ENCODE measurements at regions not wholly inside any gene's neighbourhood (a gene's known extent, or its start where the extent isn't known, plus 50 kb on each side); places are given as distances from the start of the nearest gene placed in this dataset.
"Not testable (repeated sequence)": the region's sequence is repeated elsewhere in the genome, so short reads cannot be mapped to it uniquely, and the experiment has no call there.

DNA sequence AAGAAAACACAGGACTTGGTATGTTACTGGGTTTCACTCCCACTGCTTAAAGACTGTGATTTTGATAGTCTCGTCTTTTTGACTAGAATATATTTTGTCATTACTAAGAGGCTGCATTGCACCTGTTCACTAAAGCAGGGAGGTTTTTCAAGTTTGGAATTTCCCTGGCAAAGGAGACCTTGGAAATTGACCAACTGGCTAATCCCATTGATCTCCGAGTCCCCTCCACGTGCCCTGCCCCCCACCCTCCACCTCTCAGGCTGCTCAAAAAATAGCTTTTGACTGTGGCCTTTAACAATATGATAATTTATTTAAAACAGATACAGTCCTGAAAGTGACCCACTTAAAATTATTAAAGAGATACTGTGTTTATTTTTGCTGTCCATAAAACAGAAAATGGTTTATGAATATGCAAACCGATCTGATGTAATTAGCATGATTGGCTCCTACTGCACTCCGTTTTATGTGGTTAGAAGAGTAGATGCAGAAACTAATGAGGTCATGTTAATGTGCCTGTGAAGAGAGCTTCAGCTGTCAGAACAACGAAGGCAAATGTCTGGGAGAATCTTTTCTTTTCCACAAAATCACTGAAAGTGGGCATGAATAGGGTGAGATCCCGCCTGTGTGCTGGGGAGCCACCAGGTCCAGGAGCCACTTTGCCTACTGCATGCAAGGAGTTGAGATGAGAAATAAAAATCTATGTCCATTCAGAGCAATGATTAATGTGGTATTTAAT is 361.5 kb downstream of the RRAGC start:
- no peak for DNase-seq

DNA sequence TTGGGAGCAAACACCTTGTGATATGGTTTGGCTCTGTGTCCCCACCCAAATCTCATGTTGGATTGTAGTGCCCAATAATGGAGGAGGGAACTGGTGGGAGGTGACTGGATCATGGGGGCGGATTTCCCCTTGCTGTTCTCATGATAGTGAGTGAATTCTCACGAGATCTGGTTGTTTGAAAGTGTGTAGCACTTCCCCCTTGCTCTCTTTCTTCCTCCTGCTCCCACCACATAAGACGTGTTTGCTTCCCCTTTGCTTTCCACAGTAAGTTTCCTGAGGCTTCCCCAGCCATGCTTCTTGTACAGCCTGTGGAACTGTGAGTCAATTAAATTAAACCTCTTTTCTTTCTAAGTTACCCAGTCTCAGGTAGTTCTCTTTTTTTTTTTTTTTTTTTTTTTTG is 366.3 kb downstream of the RRAGC start:
- DNase-seq, result not testable (repeated sequence)

DNA sequence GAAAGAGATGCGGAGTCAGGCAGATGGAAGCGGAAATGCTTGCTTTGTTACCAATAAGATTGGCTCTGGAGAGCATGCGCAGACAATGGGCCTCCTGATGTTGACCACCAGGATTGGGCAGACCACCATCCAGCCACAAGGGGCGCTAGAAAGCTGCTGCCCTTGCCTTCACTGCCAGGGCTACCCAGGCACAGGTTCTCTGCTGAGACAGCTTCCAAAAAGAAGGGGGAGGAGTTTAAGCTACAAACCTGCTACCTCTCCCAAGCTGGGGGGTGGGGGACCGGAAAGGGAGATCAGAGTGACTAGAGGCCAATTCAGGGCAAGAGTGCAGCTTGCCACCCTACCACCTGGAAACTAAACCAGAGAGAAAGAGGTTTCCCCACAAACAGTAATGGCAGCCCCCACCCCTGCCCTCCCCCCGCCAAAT is 369.7 kb downstream of the RRAGC start:
- no peak for DNase-seq

DNA sequence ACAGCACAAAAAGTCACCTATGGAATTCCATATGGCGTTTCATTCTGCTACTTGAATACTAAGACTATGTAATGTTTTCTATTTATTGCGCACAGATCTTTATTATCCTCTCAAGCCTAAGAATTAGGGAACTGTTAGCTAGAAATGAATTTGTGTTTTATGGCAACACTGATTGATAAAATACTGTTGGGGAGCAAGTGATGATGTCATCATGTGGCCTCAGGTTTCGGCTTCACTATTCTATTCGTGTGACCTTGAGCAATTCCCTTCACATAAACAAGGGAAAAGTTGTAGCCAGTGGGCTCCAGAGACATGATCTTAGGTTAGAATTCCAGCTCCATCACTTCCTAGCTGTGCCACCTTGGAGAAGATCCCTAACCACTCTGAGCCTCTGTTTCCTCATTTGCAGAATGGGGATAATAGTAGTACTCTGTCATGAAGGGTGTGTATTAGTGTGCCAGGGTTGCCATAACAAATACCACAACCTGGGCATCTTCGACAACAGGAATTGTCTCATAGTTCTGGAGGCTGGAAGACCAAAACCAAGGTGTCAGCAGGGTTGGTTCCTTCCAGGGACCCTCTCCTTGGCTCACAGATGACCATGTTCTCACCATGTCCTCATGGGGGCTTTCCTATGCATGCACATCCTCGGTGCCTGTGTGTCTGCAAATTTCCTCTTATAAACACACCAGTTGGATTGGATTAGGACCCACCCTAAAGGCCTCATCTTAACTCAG is 371.2 kb downstream of the RRAGC start:
- DNase-seq, result no peak

DNA sequence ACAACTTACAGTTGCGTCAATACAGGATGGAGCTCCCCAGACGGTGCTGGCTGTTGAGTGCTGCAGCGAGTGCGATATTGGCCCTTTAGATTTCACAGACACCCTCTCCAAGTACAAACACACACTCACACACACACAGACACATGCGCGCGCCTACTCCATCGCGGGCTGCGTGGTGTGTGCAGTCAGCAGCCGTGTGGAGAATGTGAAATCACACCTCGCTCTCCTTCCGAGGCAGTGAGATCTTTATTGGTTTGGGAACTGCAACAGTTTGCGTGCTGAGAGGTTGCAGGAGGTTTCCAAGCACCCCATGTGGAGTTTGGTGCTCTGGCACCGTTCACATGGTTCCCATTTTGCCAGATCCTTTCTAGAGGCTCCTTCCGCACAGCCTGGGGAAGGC is 372.2 kb downstream of the RRAGC start:
- no peak for DNase-seq

DNA sequence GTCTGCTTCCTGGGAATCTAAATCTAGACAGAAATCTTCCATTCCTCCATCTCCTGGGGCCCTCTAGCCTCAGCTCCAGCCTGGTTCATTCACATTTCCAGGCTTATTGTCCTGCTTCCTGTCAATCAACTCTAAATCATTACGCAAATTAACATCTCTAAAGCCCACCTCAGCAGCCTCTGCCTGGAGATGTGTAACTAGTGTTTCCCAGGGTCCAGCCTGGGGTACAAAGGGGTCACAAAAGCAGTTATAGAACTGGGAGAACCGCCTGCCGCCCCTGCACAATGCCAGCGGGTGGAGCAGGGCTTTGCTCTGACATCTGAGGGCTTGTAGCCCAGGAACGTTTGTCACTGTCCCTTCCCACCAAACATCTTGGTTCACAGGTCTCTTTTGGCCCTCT is 373.5 kb downstream of the RRAGC start:
- DNase-seq, result no peak

DNA sequence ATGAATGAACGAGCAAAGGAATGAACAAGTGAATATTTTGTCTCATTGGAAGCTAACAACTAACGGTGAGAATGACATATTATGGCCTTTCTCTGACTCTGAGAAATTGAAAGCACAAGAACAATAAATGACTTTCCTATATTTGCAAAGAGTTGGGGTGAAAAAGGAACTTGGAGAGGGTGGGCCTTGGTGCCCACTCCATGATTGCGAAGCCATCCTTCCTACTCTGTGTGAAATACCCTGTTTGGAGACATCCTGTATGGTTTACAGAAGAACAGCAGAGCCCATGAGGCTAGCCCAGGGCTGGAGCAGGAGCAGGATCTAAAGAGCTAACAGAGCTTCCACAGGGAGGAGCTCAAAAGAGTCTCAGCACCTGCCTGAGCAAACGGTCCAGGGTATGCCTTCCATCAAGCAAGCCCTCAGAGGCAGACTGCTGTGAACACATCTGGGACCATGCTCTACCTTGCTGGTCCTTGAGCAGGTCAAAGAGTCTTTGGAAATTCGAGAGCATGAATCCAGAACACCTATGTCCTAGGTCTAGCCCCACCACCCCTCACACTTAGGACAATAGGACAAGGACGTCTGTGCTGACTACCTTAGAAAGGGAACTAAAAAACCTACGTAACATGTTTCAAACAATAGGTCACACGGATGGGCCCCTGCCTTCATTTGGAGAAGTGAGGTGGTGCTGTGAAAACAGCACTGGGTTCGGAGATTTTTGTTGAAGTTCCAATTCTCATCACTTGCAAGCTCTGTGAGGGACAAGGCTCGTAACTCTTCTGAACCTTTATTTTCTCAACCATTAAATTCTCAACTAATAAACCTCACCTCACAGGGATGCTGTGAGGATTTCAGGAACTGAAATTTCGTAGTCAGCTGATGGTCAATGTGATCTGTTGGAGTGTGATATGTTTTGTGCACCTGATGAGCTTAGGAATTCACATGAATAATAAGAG is 377.4 kb downstream of the RRAGC start:
- DNase-seq, result no peak

DNA sequence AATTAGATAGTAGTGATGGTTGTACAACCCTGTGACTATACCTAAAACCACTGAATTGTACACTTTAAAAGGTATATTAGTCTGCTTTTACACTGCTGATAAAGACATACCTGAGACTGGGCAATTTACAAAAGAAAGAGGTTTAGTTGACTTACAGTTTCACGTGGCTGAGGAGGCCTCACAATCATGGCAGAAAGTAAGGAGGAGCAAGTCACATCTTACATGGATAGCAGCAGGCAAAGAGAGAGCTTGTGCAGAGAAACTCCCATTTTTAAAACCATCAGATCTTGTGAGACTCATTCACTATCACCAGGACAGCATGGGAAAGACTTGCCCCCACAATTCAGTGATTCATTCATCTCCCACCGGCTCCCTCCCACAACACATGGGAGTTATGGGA is 379.9 kb downstream of the RRAGC start:
- not testable (repeated sequence) for DNase-seq

DNA sequence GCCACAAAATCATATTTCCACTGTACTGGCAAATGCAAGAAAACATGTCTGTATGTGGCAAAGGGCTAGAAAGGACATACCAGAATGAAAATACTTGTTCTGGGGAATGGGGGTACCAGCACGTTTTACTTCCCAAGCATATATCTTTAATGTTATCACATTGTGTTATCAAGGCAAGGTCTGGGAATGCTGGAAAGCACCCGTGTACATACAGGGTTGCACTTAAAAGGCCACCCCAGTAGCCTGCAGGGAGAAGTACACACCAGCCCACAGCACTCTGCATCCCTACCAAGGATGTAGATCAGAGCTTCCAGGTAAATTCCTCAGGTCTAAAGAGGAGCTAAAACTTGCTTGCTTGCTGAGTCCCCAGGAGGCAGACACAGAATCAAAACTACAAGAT is 381.8 kb downstream of the RRAGC start:
- no peak for DNase-seq

DNA sequence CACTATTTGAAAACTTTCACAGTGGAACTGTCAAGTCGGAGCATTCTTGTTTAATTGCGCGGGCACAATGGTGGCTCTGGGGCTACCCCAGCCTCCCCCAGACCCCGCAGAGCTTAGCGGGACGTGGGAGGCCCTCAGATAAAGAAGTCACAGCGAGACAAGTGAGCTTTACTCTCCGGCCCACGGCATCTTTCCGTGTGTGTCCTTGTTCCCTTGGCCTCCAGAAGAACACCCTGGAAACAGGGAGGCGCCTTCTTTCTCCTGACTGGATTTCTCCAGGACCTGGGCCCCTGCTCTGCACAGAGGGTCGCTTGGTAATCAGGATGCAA is 382.8 kb downstream of the RRAGC start:
- no peak for DNase-seq

DNA sequence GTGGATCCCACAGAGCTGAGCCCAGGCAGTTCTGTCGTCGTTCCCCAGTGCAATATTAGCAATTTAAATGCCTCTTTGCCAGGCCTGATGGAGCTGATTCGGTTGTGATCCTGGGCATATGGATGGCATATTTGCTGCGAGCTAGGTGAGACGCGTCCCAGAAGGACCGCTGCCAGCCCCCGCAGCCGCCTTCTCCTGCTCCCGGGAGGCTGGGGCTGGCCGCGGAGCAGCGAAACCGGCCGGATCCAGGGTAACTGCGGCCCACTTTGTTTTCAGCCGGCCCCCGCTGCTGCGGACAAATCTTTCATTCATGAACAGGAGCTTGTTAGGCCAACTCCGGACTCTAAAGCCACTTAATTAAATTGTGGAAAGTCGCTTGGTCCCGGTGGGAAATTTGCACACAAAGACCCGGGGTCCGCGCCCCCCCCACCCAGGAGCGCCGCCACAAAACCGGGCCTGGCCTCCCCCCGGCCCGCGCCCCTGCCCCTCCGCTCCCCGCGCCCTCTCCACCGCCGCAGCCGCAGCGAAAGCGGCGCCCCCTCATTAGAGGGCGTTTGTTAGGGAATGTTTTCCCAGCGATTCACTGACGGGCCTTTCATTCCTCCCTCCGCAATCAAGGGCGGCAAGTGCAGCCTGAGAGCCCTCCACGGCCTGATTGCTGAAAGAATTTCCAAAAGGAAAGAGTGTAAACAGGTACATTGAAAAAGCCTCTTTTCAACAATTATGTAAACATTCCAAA is 383.3 kb downstream of the RRAGC start:
- no peak for DNase-seq

DNA sequence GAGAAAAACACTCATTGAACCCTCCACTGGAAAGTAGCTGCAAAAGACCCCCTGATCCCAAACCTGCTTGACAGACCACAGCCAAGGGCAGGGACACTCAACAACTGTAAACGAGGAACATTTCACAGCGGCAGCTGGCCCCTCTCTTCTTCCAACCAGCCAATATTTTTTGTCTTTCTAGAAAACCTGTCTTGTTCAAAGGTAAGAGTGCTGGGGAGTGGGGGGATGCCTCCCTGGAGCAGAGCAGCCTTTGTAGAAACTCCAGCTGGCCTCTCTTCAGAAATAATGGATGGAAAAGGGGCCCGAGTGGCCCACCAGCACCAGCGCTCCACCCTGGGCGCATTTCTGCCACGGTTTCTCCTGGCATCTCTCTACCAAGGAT is 384.0 kb downstream of the RRAGC start:
- no peak for DNase-seq

DNA sequence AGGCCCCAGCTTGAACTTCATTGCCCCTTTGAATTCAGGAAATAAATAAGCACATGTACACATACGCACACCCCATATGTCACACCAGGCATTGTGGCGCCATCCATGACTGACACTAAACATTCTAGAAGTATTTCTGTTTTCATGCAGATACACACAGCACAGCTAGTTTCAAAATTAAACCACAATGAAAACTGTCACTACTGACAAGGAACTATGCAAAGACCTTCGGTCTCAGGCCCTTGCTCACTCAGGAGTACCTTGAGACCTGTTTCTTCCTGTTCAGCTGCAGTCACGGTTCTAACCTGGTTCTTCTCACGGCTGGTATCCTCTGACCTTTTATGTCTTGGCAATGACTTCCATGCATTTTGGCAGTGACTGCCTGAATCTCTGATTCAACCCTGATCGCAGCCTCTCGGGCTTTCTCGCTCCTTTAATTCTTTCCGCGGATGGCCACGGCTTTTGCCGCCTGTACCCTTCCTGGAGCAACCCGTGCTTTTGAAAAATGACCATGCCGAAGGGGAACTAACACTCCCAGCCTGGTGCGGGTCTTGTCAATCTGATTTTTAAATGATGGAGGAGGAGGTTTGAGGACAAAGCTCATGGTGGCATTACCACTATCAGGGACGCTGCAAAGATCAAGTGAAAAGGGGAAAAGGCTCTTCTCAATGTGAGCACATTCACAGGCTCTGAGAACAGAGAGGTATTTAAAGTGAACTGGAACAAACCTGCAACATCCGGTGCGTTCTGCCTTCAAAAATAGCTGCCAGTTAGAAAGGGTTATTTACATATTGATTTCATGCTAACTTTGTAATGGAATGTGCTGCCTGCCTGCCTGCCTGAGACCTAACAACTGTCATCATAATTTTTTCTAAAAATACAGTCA is 384.6 kb downstream of the RRAGC start:
- DNase-seq, result no peak

DNA sequence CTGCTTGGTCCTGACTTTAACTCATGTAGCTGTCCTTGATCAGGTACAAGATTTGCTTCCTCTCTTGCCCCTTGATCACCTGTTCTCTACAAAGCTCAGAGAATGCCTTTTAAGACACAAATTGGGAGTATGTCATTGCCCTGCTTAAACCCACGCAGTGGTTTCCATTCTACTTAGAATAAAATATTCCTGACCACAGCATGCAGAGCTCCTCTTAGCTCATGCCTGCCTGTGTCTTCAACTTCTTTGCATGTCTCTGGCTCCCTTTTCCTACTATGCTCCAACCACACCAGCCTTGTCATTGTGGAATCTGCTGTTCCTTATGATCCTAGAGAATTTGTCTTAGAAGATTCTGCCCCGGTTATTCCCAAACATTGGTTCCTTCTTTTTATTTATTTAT is 393.1 kb downstream of the RRAGC start:
- DNase-seq, result no peak

DNA sequence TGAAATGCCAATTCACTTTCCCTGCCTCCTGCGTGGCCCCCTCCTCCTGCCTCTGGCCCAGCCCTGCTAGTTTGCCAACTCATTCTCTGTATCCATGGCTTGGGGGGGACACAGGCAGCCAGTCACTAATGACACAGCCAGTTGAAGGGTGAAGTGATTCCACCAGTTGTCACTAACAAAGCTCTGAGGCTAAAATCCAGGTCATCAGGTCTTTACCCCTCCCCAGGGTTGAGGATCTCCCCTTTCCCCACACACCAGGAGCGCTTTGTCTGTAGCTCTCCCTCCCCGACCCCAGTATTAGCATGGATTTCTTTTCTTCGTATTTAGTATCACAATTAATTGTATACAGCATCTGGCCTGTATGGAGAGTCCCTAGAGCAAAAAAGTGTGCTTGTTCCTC is 394.1 kb downstream of the RRAGC start:
- DNase-seq, result no peak

DNA sequence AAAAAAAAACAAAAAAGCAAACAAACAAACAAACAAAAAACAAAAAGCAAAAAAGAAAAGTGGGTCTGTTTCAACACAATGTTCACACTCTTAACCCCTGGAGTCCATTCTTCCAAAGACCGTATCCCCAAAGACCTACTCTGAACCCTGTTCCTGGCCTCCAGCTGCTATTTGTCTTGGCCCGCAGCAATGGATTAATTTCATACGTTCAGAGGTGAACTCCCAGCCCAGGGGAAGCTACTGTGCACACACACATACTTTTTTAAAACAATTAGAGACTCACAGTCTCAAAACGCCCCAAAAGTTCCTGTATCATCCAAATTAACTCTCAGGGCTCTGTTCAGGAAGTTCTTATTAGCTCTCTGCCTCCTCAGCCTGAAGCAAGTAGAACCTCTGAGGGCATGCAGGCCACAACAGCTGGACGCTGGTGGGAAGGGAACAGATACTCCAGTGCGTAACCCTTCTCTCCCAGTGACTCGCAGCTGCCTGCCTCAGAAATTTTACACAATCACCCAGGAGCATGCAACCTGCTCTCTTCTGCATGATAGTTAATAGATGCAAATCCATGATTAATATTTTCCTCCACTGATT is 395.4 kb downstream of the RRAGC start:
- no peak for DNase-seq

DNA sequence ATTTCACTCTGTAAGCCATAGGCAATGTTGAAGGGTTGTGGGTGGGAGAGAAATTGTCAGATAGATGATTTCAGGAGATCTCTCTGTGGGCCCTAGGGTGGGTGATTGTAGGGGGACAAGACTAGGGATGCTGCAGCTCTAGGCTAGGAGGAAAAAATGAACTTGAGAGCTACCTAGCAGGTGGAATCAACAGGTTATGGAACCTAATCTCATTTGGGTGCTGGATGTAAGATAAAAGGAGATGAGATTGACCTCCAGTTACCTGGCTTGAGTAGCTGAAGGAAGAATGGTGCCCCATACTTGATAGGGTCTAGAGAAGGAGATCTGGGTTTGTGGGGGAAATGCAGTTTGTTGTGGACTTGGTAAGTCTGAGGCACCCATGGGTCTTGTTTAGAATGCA is 396.5 kb downstream of the RRAGC start:
- DNase-seq, result no peak

DNA sequence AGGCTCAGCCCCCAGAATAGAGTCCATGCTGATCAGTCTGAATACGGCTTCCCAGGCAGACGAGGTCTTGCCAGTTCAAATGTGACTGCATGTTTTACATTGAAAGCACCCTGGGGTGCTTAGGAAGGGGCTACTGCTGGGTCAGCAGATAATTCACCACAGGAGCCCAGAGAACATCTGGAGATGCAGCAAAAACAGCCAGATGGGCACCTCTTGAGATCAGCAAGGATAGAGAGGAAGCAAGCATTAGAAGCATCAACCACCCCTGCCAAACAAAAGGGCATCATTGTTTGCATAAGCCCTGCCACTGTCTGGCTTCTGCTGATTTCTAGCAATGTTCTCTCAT is 403.1 kb downstream of the RRAGC start:
- no peak for DNase-seq

DNA sequence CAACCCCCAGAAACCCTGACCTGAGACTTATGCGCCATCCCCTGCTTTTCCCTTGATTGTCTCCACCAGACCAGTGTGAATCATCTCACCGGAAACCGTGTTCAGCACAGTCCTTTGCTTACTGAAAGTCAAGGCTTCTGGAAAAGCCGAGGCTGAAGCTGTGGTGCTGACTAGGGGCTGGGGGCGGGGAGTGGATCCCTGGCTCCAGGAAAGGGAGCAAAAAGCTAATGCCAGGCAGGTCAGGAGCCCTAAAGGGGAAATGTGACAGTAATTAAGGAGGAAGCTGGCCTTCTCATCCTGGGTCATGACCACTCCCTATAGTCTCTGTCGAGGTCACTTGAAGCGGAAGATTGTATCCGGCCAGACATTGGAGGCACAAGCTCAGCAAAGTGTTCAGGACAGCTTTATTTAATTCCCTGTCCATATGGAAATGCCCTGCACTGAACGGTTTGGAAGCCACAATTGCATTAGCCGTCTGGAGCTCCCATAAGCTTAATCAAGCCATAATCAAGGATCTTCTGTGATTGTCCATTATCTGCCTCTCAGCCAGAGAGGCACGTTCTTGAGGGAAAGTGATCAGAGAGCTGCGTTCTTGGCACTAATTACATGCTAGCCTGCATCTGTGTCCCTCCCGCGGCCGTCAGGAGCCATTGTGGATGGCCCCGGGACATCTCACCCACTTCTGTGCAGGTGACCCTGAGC is 403.6 kb downstream of the RRAGC start:
- no peak for DNase-seq

DNA sequence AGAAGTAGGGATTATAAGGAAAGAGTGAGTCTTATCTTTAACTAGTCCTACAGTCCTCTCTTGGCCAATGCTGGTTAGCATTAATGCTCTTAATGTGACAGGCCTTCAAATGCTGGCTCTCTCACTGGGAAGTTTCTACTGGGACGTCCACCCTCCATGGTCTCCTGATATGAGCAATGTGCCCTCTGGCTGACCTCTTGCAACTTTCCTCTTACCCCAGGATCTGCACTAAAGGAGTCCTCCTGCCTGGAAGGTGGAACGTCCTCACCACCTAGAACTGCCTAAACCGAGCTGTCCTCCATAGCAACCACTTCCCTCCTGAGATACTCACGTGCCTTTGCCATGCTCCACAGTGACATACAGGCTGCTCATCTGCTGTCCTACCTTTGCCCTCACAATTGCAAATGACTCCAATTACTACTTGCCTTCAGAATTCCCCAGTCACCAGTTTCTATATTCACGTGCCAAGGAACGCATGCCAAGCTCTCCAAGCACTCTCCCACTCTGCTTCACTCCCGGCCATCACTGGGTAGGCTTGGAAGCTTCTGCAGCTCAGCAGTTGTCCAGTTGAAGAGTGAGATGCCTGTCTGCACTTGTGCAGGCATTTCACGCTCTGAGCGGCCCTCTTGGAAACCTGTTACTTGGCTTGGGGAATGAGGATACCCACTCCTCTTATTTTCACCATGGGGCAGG is 404.7 kb downstream of the RRAGC start:
- no peak for DNase-seq
